K562 (cell line): ENCODE measurements at regions not wholly inside any gene's neighbourhood (a gene's known extent, or its start where the extent isn't known, plus 50 kb on each side); places are given as distances from the start of the nearest gene placed in this dataset.

ENCODE experiments used
- ATAC-seq: fragments of 200-7000 bp; cut with Tn5 transposase; 3 replicates; pipeline ENCODE4 v1.9.1; 2020; ENCODE audit warnings: moderate library complexity
- BruUV-seq: library from RNA; stranded (reverse); fragments of 400-500 nt; replicated peaks from 2 replicates; lab custom pipeline; 2021; lab: Mats Ljungman, UMichigan
- CTCF ChIA-PET: fragments of 300-600 bp; formaldehyde crosslinking; extraction: SDS; loops from one replicate; lab custom pipeline; 2021; ENCODE audit warnings: low intra/inter-chr PET ratio; lab: Yijun Ruan, JAX
- POLR2A ChIA-PET: fragments of 300-600, 350-650 bp; sonication (Branson Sonifier 250); formaldehyde crosslinking; extraction: SDS; loops from one replicate; lab custom pipeline; 2021; ENCODE audit warnings: antibody characterized with exemption, inconsistent platforms; lab: Yijun Ruan, JAX
- DNase-seq, 4 experiments: peaks; one replicate each; pipeline versions ENCODE4 v3.0.0 to v3.0.0-alpha.2; 2011 to 2018; ENCODE audit warnings: low spot score in 3 of 4, mixed read lengths in 3 of 4; ENCODE audit errors: extremely low read depth in 1 of 4
- FAIRE-seq: peaks from 2 replicates; lab custom pipeline; 2011; peaks lifted over from hg19 to GRCh38; lab: Jason Lieb, UNC
- H2AFZ ChIP-seq: 2 replicates; pipeline ENCODE4 v1.6.0; 2011; ENCODE audit warnings: low read depth, low read length, control low read depth, inconsistent platforms
- H3K27ac ChIP-seq: fragments of 200-600 bp; 3 replicates; pipeline ENCODE4 v1.8.0; 2011; ENCODE audit warnings: low read depth, mild to moderate bottlenecking, control low read depth, inconsistent platforms, low read length, moderate library complexity, mixed read lengths; ENCODE audit errors: extremely low read depth
- H3K27me3 ChIP-seq, 2 experiments: fragments of 300-600 bp in 1 of 2; 2 replicates in 1 of 2; 3 replicates in 1 of 2; pipeline versions ENCODE4 v1.6.0 to v1.8.0; 2011; ENCODE audit warnings: inconsistent platforms in 2 of 2, low read length in 2 of 2, mild to moderate bottlenecking in 1 of 2, mixed read lengths in 1 of 2, moderate library complexity in 1 of 2; ENCODE audit not compliant: control insufficient read depth in 2 of 2, insufficient read depth in 2 of 2
- H3K36me3 ChIP-seq: fragments of 300-600 bp; 3 replicates; pipeline ENCODE4 v1.8.0; 2011; ENCODE audit warnings: mild to moderate bottlenecking, low read length, inconsistent platforms; ENCODE audit not compliant: control insufficient read depth, insufficient read depth
- H3K4me1 ChIP-seq, 2 experiments: fragments of 200-600 bp in 1 of 2; replicated peaks in 1 of 2; 2 replicates in 1 of 2; 3 replicates in 1 of 2; pipeline versions ENCODE4 v1.5.1 to v1.8.0; 2011; ENCODE audit warnings: inconsistent platforms in 2 of 2, low read length in 2 of 2, mild to moderate bottlenecking in 1 of 2, mixed read lengths in 1 of 2, moderate library complexity in 1 of 2; ENCODE audit not compliant: control insufficient read depth in 2 of 2, insufficient read depth in 2 of 2
- H3K4me2 ChIP-seq: 2 replicates; pipeline ENCODE4 v1.6.1; 2011; ENCODE audit warnings: low read length, control low read depth, inconsistent platforms, mixed read lengths; ENCODE audit not compliant: insufficient read depth
- H3K4me3 ChIP-seq: fragments of 200-600 bp; sonication (generic), shearing (Covaris generic); 2 replicates; pipeline ENCODE4 v1.5.1; 2016; ENCODE audit warnings: control low read depth, inconsistent platforms
- H3K79me2 ChIP-seq: fragments of 200-600 bp; 3 replicates; pipeline ENCODE4 v1.8.0; 2011; ENCODE audit warnings: low read length, inconsistent platforms; ENCODE audit not compliant: control insufficient read depth, insufficient read depth
- H3K9ac ChIP-seq, 2 experiments: 2 replicates each; pipeline versions ENCODE4 v1.6.0 to v1.6.1; 2011; ENCODE audit warnings: low read depth in 2 of 2, low read length in 2 of 2, control low read depth in 1 of 2, inconsistent platforms in 1 of 2, mild to moderate bottlenecking in 1 of 2, mixed read lengths in 1 of 2; ENCODE audit not compliant: insufficient read depth in 1 of 2
- H3K9me1 ChIP-seq: one replicate; pipeline ENCODE4 v1.6.0; 2011; ENCODE audit warnings: inconsistent platforms, mild to moderate bottlenecking, low read length, moderate library complexity; ENCODE audit not compliant: control insufficient read depth, insufficient read depth
- H3K9me3 ChIP-seq: replicated peaks from 2 replicates; pipeline ENCODE4 v1.5.1; 2011; ENCODE audit warnings: low read depth, low read length, inconsistent platforms; ENCODE audit not compliant: control insufficient read depth, insufficient read depth
- H4K20me1 ChIP-seq: replicated peaks from 2 replicates; pipeline ENCODE4 v1.6.1; 2011; ENCODE audit warnings: low read length, inconsistent platforms, mixed read lengths; ENCODE audit not compliant: control insufficient read depth, insufficient read depth
- CCAR2 ChIP-seq: fragments of 200-400 bp; formaldehyde crosslinking; IDR thresholded peaks from 2 replicates; pipeline ENCODE4 v1.6.1; 2017; ENCODE audit warnings: mild to moderate bottlenecking, low read depth, low read length
- GMEB1 ChIP-seq: fragments of 250-450 bp; sonication (Bioruptor Pico); IDR thresholded peaks from 2 replicates; pipeline ENCODE4 v1.4.0; 2020; ENCODE audit warnings: mild to moderate bottlenecking
- ID3 ChIP-seq, 2 experiments: fragments of 250-450 bp in 1 of 2; fragments of 450-650 bp in 1 of 2; sonication (Bioruptor Pico) in 1 of 2; IDR thresholded peaks; 2 replicates each; pipeline versions ENCODE4 v1.6.1 to v1.8.0; 2016 to 2021; ENCODE audit warnings: mild to moderate bottlenecking in 2 of 2, moderate library complexity in 2 of 2, missing compliant biosample characterization in 1 of 2, missing genetic modification characterization in 1 of 2
- RFX7 ChIP-seq: fragments of 250-450 bp; sonication (Bioruptor Pico); IDR thresholded peaks from 2 replicates; pipeline ENCODE4 v1.5.1; 2021; ENCODE audit warnings: mild to moderate bottlenecking
- TAF15 ChIP-seq: fragments of 200-400 bp; formaldehyde crosslinking; IDR thresholded peaks from 2 replicates; pipeline ENCODE4 v1.6.1; 2017; ENCODE audit warnings: mild to moderate bottlenecking, low read depth, low read length, moderate library complexity
- TBP ChIP-seq: optimal IDR thresholded peaks from 2 replicates; pipeline ENCODE3; 2011; ENCODE audit warnings: low read depth, low read length, improper control_type of control experiment
- ZNF133 ChIP-seq: fragments of 250-450 bp; sonication (Bioruptor Pico); IDR thresholded peaks from 2 replicates; pipeline ENCODE4 v1.4.0; 2020; ENCODE audit warnings: mild to moderate bottlenecking
- ZNF184 ChIP-seq: sonication (generic); formaldehyde crosslinking; IDR thresholded peaks from 2 replicates; pipeline ENCODE4 v1.5.0; 2020; ENCODE audit warnings: missing genetic modification reagents
- ZNF232 ChIP-seq: sonication (generic); formaldehyde crosslinking; IDR thresholded peaks from 2 replicates; pipeline ENCODE4 v1.8.0; 2022; ENCODE audit warnings: mild to moderate bottlenecking, missing genetic modification reagents
- ZNF274 ChIP-seq: IDR thresholded peaks from 2 replicates; pipeline ENCODE4 v1.6.1; 2011; ENCODE audit warnings: low read depth, mild to moderate bottlenecking, low read length, moderate library complexity, borderline replicate concordance
- ZNF57 ChIP-seq: fragments of 450-650 bp; formaldehyde crosslinking; IDR thresholded peaks from 2 replicates; pipeline ENCODE4 v1.4.0; 2020; ENCODE audit warnings: mild to moderate bottlenecking, moderate library complexity
- WGBS: fragments of 100-300 bp; shearing (Covaris generic); methylation state at CpG from one replicate; pipeline ENCODE4 v1.1.6; 2016; ENCODE audit warnings: low coverage, mixed read lengths; ENCODE audit not compliant: insufficient coverage; ENCODE audit errors: missing lambda C conversion rate; 5-methylcytosine and 5-hydroxymethylcytosine counted together
- in situ Hi-C: fragments of 300-500 bp; cut with MboI; formaldehyde crosslinking; loops from 4 replicates; pipeline ENCODE4 v1.15.0; 2018; ENCODE audit warnings: inconsistent platforms, mixed read lengths
- intact Hi-C: fragments of 100-400 bp; cut with micrococcal nuclease; formaldehyde crosslinking; loops from 2 replicates; pipeline ENCODE4 v1.14.2; 2022

- DNase-seq (no peak), ATAC-seq (no peak)
- Histone ChIP-seq H3K4me3 (no peak overlapping the region), H3K4me1 (no peaks in the 10 kb centered on the region), H3K27me3 (no peaks in the 10 kb centered on the region), H3K4me2 (no peak overlapping the region), H2AFZ (no peak overlapping the region)
- CTCF ChIA-PET: no interaction called here
- TF ChIP-seq GMEB1 (CRISPR knock-in tag) (no peak), TBP (no peak), CCAR2 (no peak), ZNF184 (CRISPR knock-in tag) (no peak), ZNF232 (no peak), ZNF133 (CRISPR knock-in tag) (no peak), ZNF274 (no peak), TAF15 (no peak), ID3 (CRISPR knock-in tag; IDR thresholded peaks at IDR 0.05) (no peak), ID3 (tag; IDR thresholded peaks at IDR 0.05) (no peak), RFX7 (CRISPR knock-in tag) (no peak), ZNF57 (CRISPR knock-in tag) (no peak)
- TF ChIP-seq, all 486 proteins: peak for 0
- Histone ChIP-seq H3K9me1 (no peaks in the 10 kb centered on the region), H3K79me2 (no peaks in the 10 kb centered on the region), H3K36me3 (no peaks in the 10 kb centered on the region), H3K9ac (no peak overlapping the region), H4K20me1 (no peaks in the 10 kb centered on the region), H3K27ac (no peak overlapping the region), H3K9me3 (no peaks in the 10 kb centered on the region)
- POLR2A ChIA-PET: no interaction called here
- WGBS: 0% methylated on average over 3 of the region's 3 CpGs
- in situ Hi-C loops: loop anchor here (25.0 kb wide), 1 partner anchor 722 kb away; the partner anchor contains the start of gene TFAP2B
- no TSS peak for BruUV-seq
- intact Hi-C loops: no loop called here
- FAIRE-seq: no peak
Observed at GRCh38 chr6:51533962-51534361, 553.5 kb downstream of the PKHD1 start.
